PC-3 (cell line): ENCODE measurements at regions not wholly inside any gene's neighbourhood (a gene's known extent, or its start where the extent isn't known, plus 50 kb on each side); places are given as distances from the start of the nearest gene placed in this dataset.

ENCODE experiments used
- ATAC-seq: fragments of 200-7000 bp; cut with Tn5 transposase; 2 replicates; pipeline ENCODE4 v1.9.1; 2020; ENCODE audit warnings: mild to moderate bottlenecking, moderate library complexity
- BruUV-seq: library from RNA; stranded (reverse); fragments of 400-500 nt; replicated peaks from 2 replicates; lab custom pipeline; 2021; lab: Mats Ljungman, UMichigan
- CTCF ChIA-PET: fragments of 300-600 bp; sonication (Branson Sonifier 250); formaldehyde crosslinking; loops from one replicate; lab custom pipeline; 2022; ENCODE audit warnings: antibody characterized with exemption; lab: Charles Lee
- POLR2A ChIA-PET: fragments of 300-600 bp; sonication (Branson Sonifier 250); formaldehyde crosslinking; loops from one replicate; lab custom pipeline; 2022; ENCODE audit warnings: antibody characterized with exemption; ENCODE audit not compliant: unreplicated experiment; lab: Charles Lee
- DNase-seq: peaks from one replicate; pipeline ENCODE4 v3.0.0-alpha.2; 2015
- H2AFZ ChIP-seq: fragments of 300-600 bp; sonication (generic); 2 replicates; pipeline ENCODE4 v1.6.0; 2016; ENCODE audit warnings: antibody characterized with exemption, low read length
- H3F3A ChIP-seq: fragments of 300-600 bp; sonication (generic); one replicate; pipeline ENCODE4 v1.6.0; 2017; ENCODE audit warnings: antibody characterized with exemption, low read length, control low read depth, mild to moderate bottlenecking; ENCODE audit not compliant: unreplicated experiment
- H3K27ac ChIP-seq: fragments of 300-600 bp; sonication (generic); 2 replicates; pipeline ENCODE4 v1.5.1; 2016; ENCODE audit warnings: mild to moderate bottlenecking, low read length
- H3K27me3 ChIP-seq: fragments of 300-600 bp; sonication (generic); 2 replicates; pipeline ENCODE4 v1.6.1; 2016; ENCODE audit warnings: low read length, mixed read lengths
- H3K36me3 ChIP-seq: fragments of 300-600 bp; sonication (generic); 2 replicates; pipeline ENCODE4 v1.6.1; 2016; ENCODE audit warnings: low read depth, mixed run types, low read length, mixed read lengths
- H3K4me1 ChIP-seq: fragments of 300-600 bp; sonication (generic); 2 replicates; pipeline ENCODE4 v1.5.1; 2016; ENCODE audit warnings: low read length; ENCODE audit not compliant: insufficient read depth
- H3K4me2 ChIP-seq: fragments of 300-600 bp; sonication (generic); 2 replicates; pipeline ENCODE4 v1.6.0; 2016; ENCODE audit warnings: low read length
- H3K4me3 ChIP-seq: fragments of 300-600 bp; sonication (generic); 2 replicates; pipeline ENCODE4 v1.5.1; 2016; ENCODE audit warnings: mild to moderate bottlenecking, low read length, mixed read lengths
- H3K79me2 ChIP-seq: fragments of 300-600 bp; sonication (generic); 2 replicates; pipeline ENCODE4 v1.6.1; 2017; ENCODE audit warnings: low read length, mixed read lengths
- H3K9ac ChIP-seq: fragments of 300-600 bp; sonication (generic); 2 replicates; pipeline ENCODE4 v1.6.0; 2016; ENCODE audit warnings: mild to moderate bottlenecking, low read length
- H3K9me2 ChIP-seq: fragments of 300-600 bp; sonication (generic); replicated peaks from 2 replicates; pipeline ENCODE4 v1.6.1; 2016; ENCODE audit warnings: mixed run types, low read length, mixed read lengths
- H3K9me3 ChIP-seq: fragments of 300-600 bp; sonication (generic); 2 replicates; pipeline ENCODE4 v1.6.1; 2016; ENCODE audit warnings: low read length, mixed read lengths
- H4K20me1 ChIP-seq: fragments of 300-600 bp; sonication (generic); 2 replicates; pipeline ENCODE4 v1.6.1; 2016; ENCODE audit warnings: low read length, mixed read lengths
- CTCF ChIP-seq: fragments of 300-600 bp; sonication (generic); conservative IDR thresholded peaks from 2 replicates; pipeline ENCODE4 v1.5.1; 2017; ENCODE audit warnings: antibody characterized with exemption, low read depth, mild to moderate bottlenecking, low read length
- EZH2 ChIP-seq: fragments of 300-600 bp; sonication (generic); IDR thresholded peaks from one replicate; pipeline ENCODE4 v1.6.1; 2017; ENCODE audit warnings: antibody characterized with exemption, mild to moderate bottlenecking, low read length; ENCODE audit not compliant: unreplicated experiment
- EZH2phosphoT487 ChIP-seq: fragments of 300-600 bp; sonication (generic); IDR thresholded peaks from 2 replicates; pipeline ENCODE4 v1.6.1; 2018; ENCODE audit warnings: mild to moderate bottlenecking, antibody characterized with exemption, low read length, borderline replicate concordance
- intact Hi-C: fragments of 100-400 bp; cut with micrococcal nuclease; formaldehyde crosslinking; loops from 2 replicates; pipeline ENCODE4 v1.9.0; 2023

GRCh38 chr10:63773962-63774361 lies 252.8 kb downstream of the REEP3 start:
- no peaks in the 10 kb centered on the region for H3K27me3 ChIP-seq

GRCh38 chr10:63780101-63780500 lies 258.9 kb downstream of the REEP3 start:
- no peak for TF ChIP-seq CTCF
- TF ChIP-seq EZH2 = no peak

More at GRCh38 chr10:63773962-63774361, 252.8 kb downstream of the REEP3 start:
- H3K4me3 ChIP-seq = no peak overlapping the region
- POLR2A ChIA-PET = interaction anchor here (0.6 kb wide), 1 partner anchor 571 kb away, joined by 4 read pairs; no protein-coding TSS in a partner anchor
- TF ChIP-seq EZH2 = no peak
- TF ChIP-seq CTCF = no peak
- TF ChIP-seq EZH2phosphoT487 = no peak
- no peak overlapping the region for H3K4me2 ChIP-seq
- intact Hi-C loops = no loop called here
- H3F3A ChIP-seq = no peaks in the 10 kb centered on the region
- no peaks in the 10 kb centered on the region for H3K79me2 ChIP-seq
- no peaks in the 10 kb centered on the region for H3K9me2 ChIP-seq
- CTCF ChIA-PET = no interaction called here
- H4K20me1 ChIP-seq = no peaks in the 10 kb centered on the region
- H3K9me3 ChIP-seq = no peaks in the 10 kb centered on the region
- no peak overlapping the region for H3K27ac ChIP-seq
- H3K36me3 ChIP-seq = no peaks in the 10 kb centered on the region
- no peaks in the 10 kb centered on the region for H3K4me1 ChIP-seq
- DNase-seq (no peak), ATAC-seq (no peak)
- no TSS peak for BruUV-seq
- no peak overlapping the region for H3K9ac ChIP-seq
- H2AFZ ChIP-seq = no peak overlapping the region

GRCh38 chr10:63781226-63781625 lies 260.0 kb downstream of the REEP3 start:
- Histone ChIP-seq H2AFZ (no peak overlapping the region), H3K4me2 (no peak overlapping the region), H3K36me3 (no peaks in the 10 kb centered on the region), H3K9me2 (no peaks in the 10 kb centered on the region), H3K4me3 (no peak overlapping the region), H3K9ac (no peak overlapping the region), H3K27ac (no peak overlapping the region), H3K27me3 (peaks cover 8% of the 10 kb centered on the region; the same call in 1 of the 2 replicates), H3K9me3 (no peaks in the 10 kb centered on the region), H3F3A (no peaks in the 10 kb centered on the region), H4K20me1 (no peaks in the 10 kb centered on the region), H3K4me1 (no peaks in the 10 kb centered on the region), H3K79me2 (no peaks in the 10 kb centered on the region)
- no TSS peak for BruUV-seq
- intact Hi-C loops = no loop called here
- POLR2A ChIA-PET = no interaction called here
- DNase-seq (no peak), ATAC-seq (no peak)
- CTCF ChIA-PET = no interaction called here
- TF ChIP-seq EZH2phosphoT487 (no peak), CTCF (no peak), EZH2 (no peak)

More at GRCh38 chr10:63780101-63780500, 258.9 kb downstream of the REEP3 start:
- Histone ChIP-seq H2AFZ (no peak overlapping the region), H3K27ac (no peak overlapping the region), H3K4me1 (no peaks in the 10 kb centered on the region), H3K79me2 (no peaks in the 10 kb centered on the region), H4K20me1 (no peaks in the 10 kb centered on the region), H3K4me3 (no peak overlapping the region), H3K27me3 (peaks cover 8% of the 10 kb centered on the region; the same call in 1 of the 2 replicates), H3K4me2 (no peak overlapping the region), H3K9ac (no peak overlapping the region), H3K9me2 (no peaks in the 10 kb centered on the region), H3F3A (no peaks in the 10 kb centered on the region), H3K36me3 (no peaks in the 10 kb centered on the region), H3K9me3 (no peaks in the 10 kb centered on the region)
- POLR2A ChIA-PET = no interaction called here
- intact Hi-C loops = no loop called here
- CTCF ChIA-PET = no interaction called here
- DNase-seq (no peak), ATAC-seq (no peak)
- BruUV-seq = no TSS peak
